Activated T-cell treated with anti-CD3 and anti-CD28 coated beads for 48 hours (primary cell): ENCODE measurements at regions not wholly inside any gene's neighbourhood (a gene's known extent, or its start where the extent isn't known, plus 50 kb on each side); places are given as distances from the start of the nearest gene placed in this dataset.

Source experiments
- DNase-seq: peaks from one replicate; pipeline ENCODE4 v3.0.0-alpha.2; 2020; ENCODE audit warnings: low read depth

GRCh38 chr10:21172930-21173801, 276.1 kb upstream of the NEBL start:
- peak; percentile 0 for DNase-seq

- no peak for DNase-seq
Observed at GRCh38 chr10:21172542-21172929, 275.4 kb upstream of the NEBL start.

GRCh38 chr10:21171936-21172541, 274.9 kb upstream of the NEBL start:
- no peak for DNase-seq

- DNase-seq: no peak
Observed at GRCh38 chr10:21171197-21171935, 274.3 kb upstream of the NEBL start.

GRCh38 chr10:21170216-21170615, 273.1 kb upstream of the NEBL start:
- DNase-seq: no peak

- no peak for DNase-seq
Observed at GRCh38 chr10:21169271-21169670, 272.2 kb upstream of the NEBL start.

- DNase-seq: no peak
Observed at GRCh38 chr10:21167288-21168010, 270.3 kb upstream of the NEBL start.

GRCh38 chr10:21166557-21167287, 269.6 kb upstream of the NEBL start:
- no peak for DNase-seq

- DNase-seq: no peak
Observed at GRCh38 chr10:21165489-21165888, 268.4 kb upstream of the NEBL start.

GRCh38 chr10:21164687-21165086, 267.6 kb upstream of the NEBL start:
- DNase-seq: no peak

GRCh38 chr10:21162948-21163347, 265.8 kb upstream of the NEBL start:
- DNase-seq: no peak

- no peak for DNase-seq
Observed at GRCh38 chr10:21161647-21162046, 264.5 kb upstream of the NEBL start.

GRCh38 chr10:21161090-21161625, 264.0 kb upstream of the NEBL start:
- DNase-seq: no peak

GRCh38 chr10:21160116-21160515, 263.0 kb upstream of the NEBL start:
- no peak for DNase-seq

- DNase-seq: no peak
Observed at GRCh38 chr10:21159669-21160068, 262.6 kb upstream of the NEBL start.

GRCh38 chr10:21158301-21158700, 261.2 kb upstream of the NEBL start:
- DNase-seq: no peak

GRCh38 chr10:21157664-21158063, 260.6 kb upstream of the NEBL start:
- DNase-seq: no peak

GRCh38 chr10:21150166-21150565, 253.1 kb upstream of the NEBL start:
- no peak for DNase-seq

GRCh38 chr10:21146436-21146789, 249.3 kb upstream of the NEBL start:
- DNase-seq: no peak

- no peak for DNase-seq
Observed at GRCh38 chr10:21145751-21146435, 248.8 kb upstream of the NEBL start.

- no peak for DNase-seq
Observed at GRCh38 chr10:21144047-21144446, 246.9 kb upstream of the NEBL start.
